Large intestine (tissue), 3 donors: ENCODE measurements at regions not wholly inside any gene's neighbourhood (a gene's known extent, or its start where the extent isn't known, plus 50 kb on each side); places are given as distances from the start of the nearest gene placed in this dataset.
A peak's percentile ranks its signal among the peaks of the same experiment; 100 is the strongest.

ENCODE experiments used
- DNase-seq, 2 donors: peaks; one replicate each; pipeline versions ENCODE4 v3.0.0 to v3.0.0-alpha.2; 2013
- H3K27ac ChIP-seq: one replicate; pipeline ENCODE4 v1.5.1; 2013; ENCODE audit warnings: low read length
- H3K27me3 ChIP-seq: 2 replicates; pipeline ENCODE4 v1.6.1; 2013; ENCODE audit warnings: low read length; ENCODE audit not compliant: control insufficient read depth, insufficient read depth
- H3K36me3 ChIP-seq: 2 replicates; pipeline ENCODE4 v1.6.1; 2013; ENCODE audit warnings: low read length; ENCODE audit not compliant: control insufficient read depth, insufficient read depth
- H3K4me1 ChIP-seq: one replicate; pipeline ENCODE4 v1.6.1; 2013; ENCODE audit warnings: low read length; ENCODE audit not compliant: control insufficient read depth, insufficient read depth
- H3K4me3 ChIP-seq: one replicate; pipeline ENCODE4 v1.5.1; 2013; ENCODE audit warnings: low read length
- H3K9me3 ChIP-seq: one replicate; pipeline ENCODE4 v1.6.1; 2013; ENCODE audit warnings: mild to moderate bottlenecking, low read depth, low read length, moderate library complexity; ENCODE audit not compliant: control insufficient read depth
- WGBS: methylation state at CpG from one replicate; pipeline ENCODE4 v1.1.5; 2013; ENCODE audit warnings: low lambda C conversion rate; ENCODE audit not compliant: insufficient coverage; 5-methylcytosine and 5-hydroxymethylcytosine counted together

GRCh38 chr3:27632431-27633223 lies 89.5 kb downstream of the EOMES start:
- 0% methylated on average over 2 of the region's 66 CpGs for WGBS

GRCh38 chr3:27630885-27631284 lies 91.2 kb downstream of the EOMES start:
- WGBS, result 65% methylated on average over 3 of the region's 4 CpGs
- Histone ChIP-seq H3K36me3 (no peaks in the 10 kb centered on the region), H3K4me3 (no peak overlapping the region), H3K4me1 (peaks cover 10% of the 10 kb centered on the region), H3K27ac (no peak overlapping the region), H3K27me3 (no peaks in the 10 kb centered on the region), H3K9me3 (no peaks in the 10 kb centered on the region)
- DNase-seq, result no peak

More at GRCh38 chr3:27632431-27633223, 89.5 kb downstream of the EOMES start:
- Histone ChIP-seq H3K27me3 (no peaks in the 10 kb centered on the region), H3K9me3 (no peaks in the 10 kb centered on the region), H3K27ac (peak overlapping the region; percentile 89), H3K4me3 (peak overlapping the region; percentile 70), H3K36me3 (no peaks in the 10 kb centered on the region), H3K4me1 (peaks cover 10% of the 10 kb centered on the region)
- DNase-seq, result peak; percentile 39 to 86

- H3K27me3 ChIP-seq, result no peaks in the 10 kb centered on the region
- H3K36me3 ChIP-seq, result no peaks in the 10 kb centered on the region
- no peak overlapping the region for H3K4me3 ChIP-seq
- H3K9me3 ChIP-seq, result no peaks in the 10 kb centered on the region
- H3K27ac ChIP-seq, result no peak overlapping the region
- WGBS, result 60% methylated on average over 1 of the region's 2 CpGs
- peaks cover 8% of the 10 kb centered on the region for H3K4me1 ChIP-seq
- no peak for DNase-seq
These were observed 92.8 kb downstream of the EOMES start for GRCh38 chr3:27629366-27629765.

GRCh38 chr3:27628026-27628750 lies 93.9 kb downstream of the EOMES start:
- no peaks in the 10 kb centered on the region for H3K27me3 ChIP-seq
- no peak overlapping the region for H3K4me3 ChIP-seq
- no peak for DNase-seq
- WGBS, result 80% methylated on average over 1 of the region's 5 CpGs
- no peak overlapping the region for H3K27ac ChIP-seq
- no peaks in the 10 kb centered on the region for H3K9me3 ChIP-seq
- no peaks in the 10 kb centered on the region for H3K36me3 ChIP-seq
- H3K4me1 ChIP-seq, result peaks cover 6% of the 10 kb centered on the region

- Histone ChIP-seq H3K27ac (no peak overlapping the region), H3K27me3 (no peaks in the 10 kb centered on the region), H3K36me3 (no peaks in the 10 kb centered on the region), H3K9me3 (no peaks in the 10 kb centered on the region), H3K4me1 (peaks cover 10% of the 10 kb centered on the region), H3K4me3 (no peak overlapping the region)
- DNase-seq, result no peak
- WGBS, result no CpG with 5 or more reads among the region's 8 CpGs
These were observed 95.5 kb downstream of the EOMES start for GRCh38 chr3:27626596-27627118.

GRCh38 chr3:27625864-27626263 lies 96.3 kb downstream of the EOMES start:
- no CpG with 5 or more reads among the region's 3 CpGs for WGBS
- DNase-seq, result no peak
- Histone ChIP-seq H3K27ac (no peak overlapping the region), H3K4me1 (peaks cover 10% of the 10 kb centered on the region), H3K36me3 (no peaks in the 10 kb centered on the region), H3K9me3 (no peaks in the 10 kb centered on the region), H3K27me3 (no peaks in the 10 kb centered on the region), H3K4me3 (no peak overlapping the region)

- 27% methylated on average over 2 of the region's 4 CpGs for WGBS
- Histone ChIP-seq H3K36me3 (no peaks in the 10 kb centered on the region), H3K9me3 (no peaks in the 10 kb centered on the region), H3K27me3 (no peaks in the 10 kb centered on the region), H3K4me1 (peaks cover 10% of the 10 kb centered on the region), H3K27ac (peak overlapping the region; percentile 30), H3K4me3 (no peak overlapping the region)
- DNase-seq, result peak; percentile 64 to 87
These were observed 98.9 kb downstream of the EOMES start for GRCh38 chr3:27623085-27623753.

- whole genome bisulfite sequencing, result no CpG with 5 or more reads among the region's 5 CpGs
- Histone ChIP-seq H3K4me3 (no peak overlapping the region), H3K27me3 (no peaks in the 10 kb centered on the region), H3K9me3 (peaks cover 11% of the 10 kb centered on the region), H3K36me3 (no peaks in the 10 kb centered on the region), H3K27ac (no peak overlapping the region), H3K4me1 (no peaks in the 10 kb centered on the region)
- DNase-seq, result no peak
These were observed 104.6 kb downstream of the EOMES start for GRCh38 chr3:27617552-27617951.

GRCh38 chr3:27616031-27616430 lies 106.1 kb downstream of the EOMES start:
- Histone ChIP-seq H3K27me3 (no peaks in the 10 kb centered on the region), H3K27ac (no peak overlapping the region), H3K4me3 (no peak overlapping the region), H3K4me1 (no peaks in the 10 kb centered on the region), H3K9me3 (peaks cover 11% of the 10 kb centered on the region), H3K36me3 (no peaks in the 10 kb centered on the region)
- no CpG with 5 or more reads among the region's 4 CpGs for WGBS
- DNase-seq, result no peak

- Histone ChIP-seq H3K9me3 (peaks cover 11% of the 10 kb centered on the region), H3K36me3 (no peaks in the 10 kb centered on the region), H3K4me3 (no peak overlapping the region), H3K27me3 (no peaks in the 10 kb centered on the region), H3K4me1 (no peaks in the 10 kb centered on the region), H3K27ac (no peak overlapping the region)
- no CpG with 5 or more reads among the region's 1 CpG for WGBS
- no peak for DNase-seq
These were observed 106.6 kb downstream of the EOMES start for GRCh38 chr3:27615555-27615954.
